H1 (cell line): ENCODE measurements at regions not wholly inside any gene's neighbourhood (a gene's known extent, or its start where the extent isn't known, plus 50 kb on each side); places are given as distances from the start of the nearest gene placed in this dataset.

ENCODE experiments used
- CTCF ChIP-seq, 3 experiments: IDR thresholded peaks; 1 replicate in 2 of 3; 2 replicates in 1 of 3; pipeline versions ENCODE4 v1.5.1 to v1.6.1; 2011; ENCODE audit warnings: low read length in 3 of 3, mild to moderate bottlenecking in 3 of 3, inconsistent platforms in 2 of 3, low read depth in 1 of 3, moderate library complexity in 1 of 3; ENCODE audit not compliant: insufficient read depth in 1 of 3; ENCODE audit errors: control extremely low read depth in 1 of 3
- EP300 ChIP-seq, 2 experiments: IDR thresholded peaks; 1 replicate in 1 of 2; 2 replicates in 1 of 2; pipeline ENCODE4 v1.6.1; 2011 to 2012; ENCODE audit warnings: low read depth in 2 of 2, low read length in 2 of 2, mild to moderate bottlenecking in 2 of 2, borderline replicate concordance in 1 of 2, inconsistent platforms in 1 of 2, moderate library complexity in 1 of 2
- NANOG ChIP-seq: IDR thresholded peaks from 2 replicates; pipeline ENCODE4 v1.6.1; 2011; ENCODE audit warnings: low read length, low read depth, mild to moderate bottlenecking, inconsistent platforms; ENCODE audit not compliant: insufficient read depth, poor library complexity, severe bottlenecking
- RAD21 ChIP-seq, 2 experiments: IDR thresholded peaks in 1 of 2; conservative IDR thresholded peaks in 1 of 2; 2 replicates each; pipeline ENCODE4 v1.6.1; 2011; ENCODE audit warnings: low read depth in 2 of 2, low read length in 2 of 2, improper control_type of control experiment in 1 of 2, inconsistent platforms in 1 of 2, mild to moderate bottlenecking in 1 of 2, moderate library complexity in 1 of 2
- SIN3A ChIP-seq, 2 experiments: IDR thresholded peaks in 1 of 2; conservative IDR thresholded peaks in 1 of 2; 2 replicates each; pipeline ENCODE4 v1.6.1; 2011 to 2012; ENCODE audit warnings: low read length in 2 of 2, improper control_type of control experiment in 1 of 2, low read depth in 1 of 2, mild to moderate bottlenecking in 1 of 2

GRCh38 chr1:83581747-83582146 lies 417.2 kb downstream of the TTLL7 start (continued):
- TF ChIP-seq CTCF (IDR thresholded peaks at IDR 0.05; ENCODE audit: control extremely low read depth in 1 of 3, insufficient read depth in 1 of 3, low read depth in 1 of 3, low read length in 3 of 3) (no peak), EP300 (IDR thresholded peaks at IDR 0.05; ENCODE audit: borderline replicate concordance in 1 of 2, low read depth in 2 of 2, low read length in 2 of 2) (no peak), SIN3A (conservative IDR thresholded peaks at IDR 0.05 in 1 of 2, IDR thresholded peaks at IDR 0.05 in 1 of 2; ENCODE audit: low read depth in 1 of 2, low read length in 2 of 2) (no peak), NANOG (no peak), RAD21 (IDR thresholded peaks at IDR 0.05 in 1 of 2, conservative IDR thresholded peaks at IDR 0.05 in 1 of 2; ENCODE audit: low read depth in 2 of 2, low read length in 2 of 2) (no peak)
- TF ChIP-seq, all 59 proteins: peak for 0
